ENCODE measurements at regions not wholly inside any gene's neighbourhood (a gene's known extent, or its start where the extent isn't known, plus 50 kb on each side); places are given as distances from the start of the nearest gene placed in this dataset.
"Not testable (repeated sequence)": the region's sequence is repeated elsewhere in the genome, so short reads cannot be mapped to it uniquely, and the experiment has no call there.

DNA sequence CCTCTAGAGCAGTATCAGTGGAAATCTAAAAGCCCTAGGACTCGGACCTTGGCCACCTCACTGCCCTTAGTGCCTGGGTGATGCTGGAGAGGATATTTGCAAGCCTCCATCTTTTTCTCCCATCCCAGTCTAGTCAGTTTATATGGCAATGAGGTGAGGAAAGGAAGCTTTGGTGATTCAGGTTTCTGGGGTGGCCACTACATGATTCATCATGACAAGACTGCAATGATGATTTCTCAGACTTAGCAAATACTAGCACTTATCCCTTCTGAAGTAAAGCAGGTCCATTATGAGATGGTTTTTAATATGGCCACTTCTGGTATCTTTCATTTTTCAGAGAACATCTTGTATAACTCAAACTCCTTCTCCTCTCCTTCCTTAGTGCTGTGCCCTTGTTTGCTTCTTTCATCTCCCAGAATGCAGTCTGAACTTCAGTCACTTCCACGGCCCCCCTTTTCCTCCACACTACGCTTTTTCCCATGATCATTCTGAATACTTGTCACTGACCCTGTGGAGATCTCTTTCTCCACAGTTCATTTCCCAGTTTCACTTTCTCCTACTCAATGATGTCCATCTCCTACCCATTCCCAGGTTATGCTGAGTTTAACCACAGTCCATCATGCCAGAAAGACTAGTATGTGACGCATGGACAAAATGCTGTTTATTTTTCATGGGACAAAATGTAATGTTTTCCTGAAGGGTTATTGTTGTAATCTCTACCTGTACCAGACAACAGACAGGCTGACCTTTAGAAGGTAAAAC is 57.4 kb upstream of the TERB2 start:
- DNase-seq (ENCODE audit: low read depth, low spot score); H3K4me3 ChIP-seq (ENCODE audit: low read length): not testable (repeated sequence)

DNA sequence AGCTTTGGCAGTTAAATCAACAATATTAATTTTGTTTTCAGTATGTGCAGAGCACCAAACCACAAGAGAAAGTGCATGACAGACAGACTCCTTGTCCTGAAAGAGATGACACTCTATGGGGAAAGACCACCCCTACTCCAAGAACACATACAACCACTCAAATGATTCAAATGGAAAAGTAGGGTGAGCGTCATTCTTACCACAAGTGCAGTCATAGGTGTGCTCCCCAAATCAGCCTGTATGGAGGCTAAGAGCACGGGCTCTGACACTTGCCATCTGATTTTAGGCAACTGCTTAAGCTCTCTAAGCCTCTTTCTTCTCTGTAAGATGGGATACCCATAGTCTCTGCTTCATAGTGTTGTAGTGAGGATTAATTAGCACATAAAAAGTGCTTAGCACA is 56.7 kb upstream of the TERB2 start:
- not testable (repeated sequence) for H3K4me3 ChIP-seq (ENCODE audit: low read length); DNase-seq (ENCODE audit: low read depth, low spot score)

DNA sequence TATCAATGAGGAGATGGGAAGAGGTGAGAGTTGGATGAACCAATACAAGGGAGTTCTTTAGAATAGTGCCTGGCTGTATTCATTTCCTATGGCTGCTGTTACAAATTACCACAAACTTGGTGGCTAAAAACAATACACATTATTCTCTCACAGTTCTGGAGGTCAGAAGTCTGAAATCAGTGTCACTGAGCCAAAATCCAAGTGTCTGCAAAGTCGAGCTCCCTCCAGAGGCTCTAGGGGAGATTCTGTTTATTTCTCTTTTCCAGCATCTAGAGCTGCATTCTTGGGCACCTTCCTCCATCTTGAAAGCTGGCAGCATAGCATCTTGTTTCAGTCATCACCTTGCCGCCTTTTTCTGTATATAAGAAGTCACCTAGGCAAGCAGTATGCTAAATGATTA is 55.7 kb upstream of the TERB2 start:
- not testable (repeated sequence) for H3K4me3 ChIP-seq (ENCODE audit: low read length); DNase-seq (ENCODE audit: low read depth, low spot score)

DNA sequence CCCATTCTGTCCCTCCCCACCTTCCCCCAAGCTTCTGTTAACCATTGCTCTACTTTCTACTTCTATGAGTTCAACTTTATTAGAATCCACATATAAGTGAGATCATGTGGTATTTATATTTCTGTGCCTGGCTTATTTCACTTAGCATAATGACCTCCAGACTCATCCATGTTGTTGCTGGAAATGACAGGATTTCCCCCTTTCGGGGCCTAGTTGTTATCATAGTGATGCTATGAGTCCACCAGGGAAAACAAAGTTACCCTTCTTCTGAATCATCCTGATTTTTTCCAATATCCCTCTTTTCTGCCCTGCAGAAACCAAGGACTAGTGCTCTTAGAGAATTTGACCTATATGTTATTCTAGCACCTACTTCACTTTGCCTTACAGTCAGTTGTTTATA is 53.2 kb upstream of the TERB2 start:
- DNase-seq (ENCODE audit: low read depth, low spot score); H3K4me3 ChIP-seq (ENCODE audit: low read length): not testable (repeated sequence)

DNA sequence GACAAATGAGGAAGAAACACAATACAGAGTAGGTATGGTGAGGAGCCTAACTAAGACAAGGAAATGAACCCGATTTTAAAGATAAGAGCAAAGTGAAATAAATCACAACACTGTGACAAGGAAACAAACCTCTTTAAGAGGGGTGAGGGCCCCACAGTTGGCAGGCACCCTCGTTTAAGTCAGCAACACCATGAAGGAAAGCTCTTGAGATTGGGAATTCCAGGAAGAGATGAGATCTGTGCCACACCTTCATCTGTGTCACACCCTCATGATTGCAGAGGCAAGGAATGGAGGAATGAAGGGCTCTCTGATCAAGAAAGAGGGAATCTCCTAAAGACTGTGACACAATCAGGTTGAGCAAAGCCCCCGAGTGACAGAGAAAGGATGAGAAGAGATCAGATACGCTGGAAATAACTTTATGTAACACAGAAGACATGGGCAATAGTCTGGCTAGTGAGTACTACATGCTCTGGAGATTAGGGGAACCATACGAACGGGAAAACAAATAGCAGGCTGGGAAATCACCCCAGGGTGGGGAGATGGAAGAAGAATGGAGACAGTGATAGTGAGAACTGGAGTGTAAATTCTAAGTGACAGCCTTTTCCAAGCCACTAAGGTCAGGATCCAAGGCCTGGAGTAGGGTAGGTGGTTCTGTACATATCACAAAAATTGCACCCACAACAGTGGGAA is 51.7 kb upstream of the TERB2 start:
- DNase-seq (ENCODE audit: low read depth, low spot score); H3K4me3 ChIP-seq (ENCODE audit: low read length): not testable (repeated sequence)

All from Jurkat, Clone E6-1 (cell line).